RWPE1 (cell line): ENCODE measurements at regions not wholly inside any gene's neighbourhood (a gene's known extent, or its start where the extent isn't known, plus 50 kb on each side); places are given as distances from the start of the nearest gene placed in this dataset.
A peak's percentile ranks its signal among the peaks of the same experiment; 100 is the strongest.
"Not testable (repeated sequence)": the region's sequence is repeated elsewhere in the genome, so short reads cannot be mapped to it uniquely, and the experiment has no call there.

Experiments
- CTCF ChIA-PET: fragments of 350-600 bp; sonication (Branson Sonifier 250); formaldehyde crosslinking; extraction: SDS; loops from one replicate; lab custom pipeline; 2021; lab: Yijun Ruan, JAX
- POLR2A ChIA-PET: fragments of 400-600 bp; formaldehyde crosslinking; extraction: SDS; loops from one replicate; lab custom pipeline; 2020; ENCODE audit warnings: antibody characterized with exemption; ENCODE audit not compliant: low non-redundant PET; lab: Yijun Ruan, JAX
- DNase-seq: peaks from one replicate; pipeline ENCODE4 v3.0.0; 2012; ENCODE audit warnings: low spot score
- H3K27ac ChIP-seq: fragments of 450-650 bp; 2 replicates; pipeline ENCODE4 v1.5.1; 2017
- CTCF ChIP-seq: fragments of 450-650 bp; conservative IDR thresholded peaks from 2 replicates; pipeline ENCODE4 v1.5.1; 2017; ENCODE audit warnings: low read depth, mild to moderate bottlenecking

- ChIA-PET CTCF (no interaction called here), POLR2A (no interaction called here)
- H3K27ac ChIP-seq: no peak overlapping the region
- no peak for DNase-seq
- no peak for TF ChIP-seq CTCF
Observed at GRCh38 chr16:79947771-79948170, 347.2 kb upstream of the MAF start.

- TF ChIP-seq CTCF: no peak
- ChIA-PET CTCF (no interaction called here), POLR2A (no interaction called here)
- no peak overlapping the region for H3K27ac ChIP-seq
- DNase-seq: no peak
Observed at GRCh38 chr16:79946252-79946651, 345.7 kb upstream of the MAF start.

GRCh38 chr16:79943736-79944135 lies 343.2 kb upstream of the MAF start:
- TF ChIP-seq CTCF: no peak
- CTCF ChIA-PET: interaction anchor here (0.7 to 0.9 kb wide), 2 partner anchors 390 to 689 kb away, joined by 3 to 4 read pairs; no protein-coding TSS in a partner anchor
- DNase-seq: peak; percentile 6
- no peak overlapping the region for H3K27ac ChIP-seq
- POLR2A ChIA-PET: no interaction called here

GRCh38 chr16:79938575-79938974 lies 338.0 kb upstream of the MAF start:
- no peak for DNase-seq
- no peak overlapping the region for H3K27ac ChIP-seq
- ChIA-PET CTCF (no interaction called here), POLR2A (no interaction called here)
- TF ChIP-seq CTCF: no peak

GRCh38 chr16:79937671-79938070 lies 337.1 kb upstream of the MAF start:
- CTCF ChIA-PET, H3K27ac ChIP-seq, POLR2A ChIA-PET, DNase-seq: not testable (repeated sequence)

GRCh38 chr16:79933603-79934002 lies 333.1 kb upstream of the MAF start:
- H3K27ac ChIP-seq: no peak overlapping the region
- CTCF ChIA-PET: no interaction called here
- TF ChIP-seq CTCF: no peak
- DNase-seq: no peak
- POLR2A ChIA-PET: no interaction called here

GRCh38 chr16:79932572-79932971 lies 332.0 kb upstream of the MAF start:
- no peak for TF ChIP-seq CTCF
- CTCF ChIA-PET: interaction anchor here (0.7 kb wide), 1 partner anchor 79 kb away, joined by 5 read pairs; no protein-coding TSS in a partner anchor
- POLR2A ChIA-PET: no interaction called here

More at GRCh38 chr16:79932572-79932971, 332.0 kb upstream of the MAF start:
- DNase-seq: peak; percentile 9
- no peak overlapping the region for H3K27ac ChIP-seq
